Esophagus muscularis mucosa (tissue), 3 donors: ENCODE measurements at regions not wholly inside any gene's neighbourhood (a gene's known extent, or its start where the extent isn't known, plus 50 kb on each side); places are given as distances from the start of the nearest gene placed in this dataset.

Source experiments
- POLR2A ChIP-seq: fragments of 450-650 bp; IDR thresholded peaks from one replicate; pipeline ENCODE4 v1.6.1; 2017; ENCODE audit warnings: antibody characterized with exemption, moderate library complexity, mild to moderate bottlenecking, low read depth
- POLR2AphosphoS5 ChIP-seq, 2 donors: sonication (generic); formaldehyde crosslinking; IDR thresholded peaks; one replicate each; pipeline ENCODE4 v1.6.1; 2017; ENCODE audit warnings: antibody characterized with exemption in 2 of 2
- TF ChIP-seq, protein P1 (sequence below), 3 experiments: fragments of 200-600 bp in 2 of 3; fragments of 450-650 bp in 1 of 3; sonication (generic) in 2 of 3; IDR thresholded peaks; one replicate each; pipeline ENCODE4 v1.5.1; 2017 to 2019; ENCODE audit warnings: antibody characterized with exemption in 3 of 3, mild to moderate bottlenecking in 2 of 3, moderate library complexity in 1 of 3

- TF ChIP-seq POLR2A (no peak), POLR2AphosphoS5 (IDR thresholded peaks at IDR 0.05) (no peak)
- TF ChIP-seq, protein P1, sequence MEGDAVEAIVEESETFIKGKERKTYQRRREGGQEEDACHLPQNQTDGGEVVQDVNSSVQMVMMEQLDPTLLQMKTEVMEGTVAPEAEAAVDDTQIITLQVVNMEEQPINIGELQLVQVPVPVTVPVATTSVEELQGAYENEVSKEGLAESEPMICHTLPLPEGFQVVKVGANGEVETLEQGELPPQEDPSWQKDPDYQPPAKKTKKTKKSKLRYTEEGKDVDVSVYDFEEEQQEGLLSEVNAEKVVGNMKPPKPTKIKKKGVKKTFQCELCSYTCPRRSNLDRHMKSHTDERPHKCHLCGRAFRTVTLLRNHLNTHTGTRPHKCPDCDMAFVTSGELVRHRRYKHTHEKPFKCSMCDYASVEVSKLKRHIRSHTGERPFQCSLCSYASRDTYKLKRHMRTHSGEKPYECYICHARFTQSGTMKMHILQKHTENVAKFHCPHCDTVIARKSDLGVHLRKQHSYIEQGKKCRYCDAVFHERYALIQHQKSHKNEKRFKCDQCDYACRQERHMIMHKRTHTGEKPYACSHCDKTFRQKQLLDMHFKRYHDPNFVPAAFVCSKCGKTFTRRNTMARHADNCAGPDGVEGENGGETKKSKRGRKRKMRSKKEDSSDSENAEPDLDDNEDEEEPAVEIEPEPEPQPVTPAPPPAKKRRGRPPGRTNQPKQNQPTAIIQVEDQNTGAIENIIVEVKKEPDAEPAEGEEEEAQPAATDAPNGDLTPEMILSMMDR (IDR thresholded peaks at IDR 0.05), result no peak
These were observed 725.4 kb upstream of the INTU start for GRCh38 chr4:126907389-126907788.
